ENCODE measurements at regions not wholly inside any gene's neighbourhood (a gene's known extent, or its start where the extent isn't known, plus 50 kb on each side); places are given as distances from the start of the nearest gene placed in this dataset.

DNA sequence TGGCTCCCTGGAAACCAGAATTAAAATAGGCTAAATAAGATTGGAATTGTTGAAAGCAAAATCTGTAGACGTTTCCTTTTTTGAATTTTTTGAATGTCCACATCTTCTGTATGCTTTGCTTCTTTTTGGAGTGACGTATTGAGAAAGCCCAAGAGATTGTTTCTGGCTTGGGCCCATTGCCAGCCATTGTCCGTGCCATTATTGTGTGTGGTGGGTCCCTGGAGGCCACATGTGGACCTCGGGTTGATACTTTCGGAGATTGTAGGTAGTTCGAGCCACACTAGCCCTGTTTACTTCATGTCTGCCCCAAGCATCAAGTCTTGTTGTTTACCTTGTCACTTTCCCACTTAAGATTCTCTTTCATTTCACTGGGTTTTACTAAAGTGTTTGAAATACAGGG lies 106.0 kb downstream of the PALM2AKAP2 start:
- no peak for DNase-seq

DNA sequence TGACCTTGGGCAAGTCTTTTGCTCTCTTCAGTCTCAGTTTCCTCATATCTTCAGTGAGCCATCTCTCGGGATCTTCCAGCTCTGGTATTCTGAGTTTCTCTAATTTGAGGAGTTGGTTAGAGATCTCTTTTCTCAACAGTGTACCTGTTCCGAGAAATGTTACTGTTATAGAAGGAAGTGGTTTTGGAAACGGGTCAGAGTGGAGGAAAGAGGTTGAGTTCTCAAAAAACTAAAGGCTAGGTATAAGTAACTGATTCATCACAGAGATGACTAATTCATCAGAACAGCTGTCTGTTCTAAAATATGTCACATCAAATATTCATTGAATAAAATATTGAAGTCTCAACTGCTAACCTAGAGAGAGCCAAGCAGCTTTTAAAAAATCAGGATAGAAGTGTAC lies 106.6 kb downstream of the PALM2AKAP2 start:
- DNase-seq = no peak

DNA sequence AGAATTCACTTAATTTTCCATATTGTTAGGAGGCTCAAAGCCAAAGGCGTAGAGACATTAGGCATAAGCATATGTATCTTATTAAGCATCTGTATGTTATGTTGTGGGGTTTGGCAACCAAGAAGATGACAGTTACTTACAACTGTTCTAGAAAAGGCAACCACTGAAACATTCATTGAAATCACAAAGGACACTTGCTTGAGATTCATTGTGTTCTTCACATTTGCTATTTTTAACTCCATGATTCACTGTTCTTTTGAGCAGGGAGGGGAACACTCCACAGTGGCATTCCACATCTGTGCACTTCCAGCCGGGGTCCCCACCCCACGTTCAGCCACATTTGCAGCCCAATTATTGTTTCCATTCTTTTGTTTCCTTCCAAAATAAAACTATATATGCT lies 107.1 kb downstream of the PALM2AKAP2 start:
- no peak for DNase-seq

DNA sequence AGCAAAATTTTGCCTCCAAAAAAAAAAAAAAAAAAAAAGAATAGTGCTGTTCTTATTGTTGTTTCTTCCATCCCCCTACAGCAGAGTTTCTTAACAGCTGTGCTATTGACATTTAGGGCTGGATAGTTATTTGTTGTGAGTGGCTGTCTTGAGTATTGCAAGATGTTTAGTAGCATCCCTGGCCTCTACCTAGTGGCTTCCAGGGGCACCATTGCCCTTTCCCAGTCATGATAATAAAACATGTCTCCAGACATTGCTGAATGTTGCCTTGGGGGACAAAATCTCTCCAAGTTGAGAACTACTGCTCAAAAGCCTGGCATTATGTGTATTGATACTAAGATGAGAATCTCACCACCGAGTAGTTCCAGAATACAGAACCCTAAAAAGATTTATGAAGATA lies 108.7 kb downstream of the PALM2AKAP2 start:
- DNase-seq = no peak

DNA sequence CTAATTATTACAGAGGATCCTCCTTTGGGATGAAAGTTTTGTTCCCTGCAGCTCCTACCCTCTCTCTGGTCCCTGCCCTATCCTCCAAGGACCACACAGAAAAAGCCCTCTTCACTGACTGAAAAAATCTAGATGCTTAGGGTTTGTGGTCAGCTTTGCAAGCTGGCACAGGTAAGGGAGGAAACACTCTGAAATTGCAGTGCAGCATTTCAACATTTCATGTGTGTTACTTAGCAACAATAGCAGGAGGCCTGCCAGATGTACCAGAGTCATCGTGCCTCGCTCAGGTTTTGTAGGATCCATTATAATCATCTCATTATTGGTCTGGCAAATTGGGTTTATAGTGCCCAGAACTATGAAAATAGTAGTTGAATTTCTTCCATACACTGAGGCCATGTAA lies 109.5 kb downstream of the PALM2AKAP2 start:
- no peak for DNase-seq

DNA sequence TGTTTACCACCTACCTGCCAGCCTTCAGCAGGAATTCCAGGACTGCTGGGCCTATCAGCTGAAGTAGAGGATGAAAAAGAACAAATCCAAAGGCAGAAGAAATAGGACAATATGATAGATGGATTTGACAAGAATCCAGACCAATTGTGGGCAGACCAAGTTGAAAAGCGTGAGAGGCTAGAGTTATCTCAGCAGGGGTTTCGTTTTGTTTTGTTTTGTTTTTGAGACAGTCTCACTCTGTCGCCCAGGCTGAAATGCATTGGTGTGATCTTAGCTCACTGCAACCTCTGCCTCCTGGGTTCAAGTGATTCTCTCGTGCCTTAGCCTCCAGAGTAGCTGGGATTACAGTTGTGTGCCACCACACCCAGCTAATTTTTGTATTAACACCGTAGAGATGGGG lies 113.2 kb downstream of the PALM2AKAP2 start:
- DNase-seq = no peak

DNA sequence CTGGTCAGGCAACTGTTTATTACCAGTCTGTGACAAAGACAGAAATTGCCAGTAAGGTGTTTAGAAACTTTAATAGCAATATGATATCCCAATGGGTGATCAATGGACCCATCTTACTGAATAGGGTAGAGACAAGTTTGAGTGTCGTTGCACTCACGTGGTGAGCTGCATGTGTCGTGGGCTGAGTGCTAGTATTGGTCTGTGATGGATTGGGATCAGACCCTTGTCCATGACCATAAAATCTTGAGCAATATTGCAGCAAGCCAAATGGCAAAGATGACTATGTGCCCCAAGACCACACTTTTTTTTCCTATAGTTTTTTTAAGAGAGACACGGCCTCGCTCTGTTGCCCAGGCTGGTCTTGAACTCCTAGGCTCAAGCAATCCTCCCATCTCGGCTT lies 114.5 kb downstream of the PALM2AKAP2 start:
- DNase-seq = no peak

DNA sequence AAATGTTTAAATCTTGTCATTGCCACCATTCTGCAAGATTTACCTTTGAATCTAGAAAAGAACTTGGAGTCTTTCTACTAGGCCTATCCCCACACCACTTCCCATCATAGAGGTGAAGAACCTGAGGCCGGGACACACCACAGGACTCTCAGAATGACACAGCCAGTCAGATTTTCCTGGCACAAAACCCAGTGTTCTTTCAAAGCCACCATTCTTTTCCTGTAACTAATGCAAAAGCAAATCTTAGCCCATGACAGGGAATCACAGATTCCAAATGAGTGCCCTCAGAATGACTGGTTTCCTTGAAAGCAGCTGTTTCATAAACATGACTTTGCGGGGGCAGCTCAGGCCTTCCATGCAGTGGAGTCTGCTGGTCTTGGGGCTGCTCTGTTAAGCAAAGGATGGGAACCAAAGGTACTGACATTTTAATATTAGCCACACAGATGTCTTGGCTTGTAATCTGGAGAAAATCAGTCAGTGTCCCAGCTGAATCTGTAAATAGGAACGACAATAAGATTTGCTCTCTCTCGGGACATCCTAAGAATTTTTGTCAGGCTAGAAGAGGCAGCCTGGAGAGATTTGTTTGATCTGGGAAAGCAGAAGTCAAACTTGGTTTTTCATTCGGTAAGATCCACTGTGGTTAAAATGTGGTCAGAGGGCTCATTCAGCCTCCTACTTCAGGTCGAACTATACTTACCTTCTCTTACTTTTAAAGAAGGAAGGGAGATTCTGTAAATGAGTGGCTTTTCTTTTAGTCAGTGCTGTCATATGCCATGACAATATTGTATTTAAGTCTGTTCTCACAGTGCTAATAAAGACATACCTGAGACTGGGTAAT lies 115.1 kb downstream of the PALM2AKAP2 start:
- no peak for DNase-seq

DNA sequence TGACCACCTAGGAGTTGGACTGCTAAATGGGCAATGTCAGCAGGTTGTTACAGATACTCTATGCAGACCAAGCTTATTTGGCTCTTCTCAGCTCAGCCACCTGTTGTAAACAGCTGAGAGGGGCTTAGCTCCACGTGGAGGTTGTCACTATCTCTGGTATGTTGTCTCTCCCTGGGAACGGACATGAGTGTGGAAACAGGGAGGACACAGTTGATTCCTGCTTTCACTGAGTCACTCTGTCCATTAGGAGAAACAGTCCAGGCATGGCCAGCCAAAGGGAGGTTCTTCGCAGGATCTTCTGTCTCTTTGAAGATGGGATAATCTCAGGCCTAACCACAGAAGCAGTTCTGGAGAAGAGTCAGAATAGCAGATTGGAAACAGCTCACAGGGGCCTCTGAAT lies 121.2 kb downstream of the PALM2AKAP2 start:
- DNase-seq = no peak

DNA sequence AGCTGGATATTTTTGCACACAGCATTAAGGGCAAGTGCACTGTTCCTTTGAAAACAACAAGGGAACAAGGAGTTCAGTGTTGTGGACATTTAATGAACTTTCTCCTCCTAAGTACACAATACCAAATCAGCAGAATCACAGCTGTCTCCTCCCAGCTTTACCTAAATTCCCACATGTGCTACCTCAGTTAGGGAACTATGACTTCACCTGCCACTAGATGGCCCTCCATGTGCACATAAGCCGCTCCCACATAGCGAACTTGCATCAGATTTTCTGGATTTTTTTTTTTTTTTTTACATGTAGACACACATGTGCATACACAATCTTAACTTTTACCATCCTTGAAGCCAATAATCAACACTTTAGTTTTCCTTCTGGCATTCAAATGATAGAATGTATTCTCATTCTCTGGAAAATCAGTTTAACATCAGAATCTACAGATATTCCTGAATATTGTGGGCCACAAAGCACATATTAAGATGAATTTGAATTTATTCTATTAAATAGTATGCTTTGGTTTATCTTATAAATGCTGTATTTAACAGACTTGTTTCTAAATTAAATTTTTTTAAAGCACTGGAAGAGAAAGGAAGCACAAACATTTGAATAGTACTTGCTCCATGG lies 123.6 kb downstream of the PALM2AKAP2 start:
- DNase-seq = no peak

DNA sequence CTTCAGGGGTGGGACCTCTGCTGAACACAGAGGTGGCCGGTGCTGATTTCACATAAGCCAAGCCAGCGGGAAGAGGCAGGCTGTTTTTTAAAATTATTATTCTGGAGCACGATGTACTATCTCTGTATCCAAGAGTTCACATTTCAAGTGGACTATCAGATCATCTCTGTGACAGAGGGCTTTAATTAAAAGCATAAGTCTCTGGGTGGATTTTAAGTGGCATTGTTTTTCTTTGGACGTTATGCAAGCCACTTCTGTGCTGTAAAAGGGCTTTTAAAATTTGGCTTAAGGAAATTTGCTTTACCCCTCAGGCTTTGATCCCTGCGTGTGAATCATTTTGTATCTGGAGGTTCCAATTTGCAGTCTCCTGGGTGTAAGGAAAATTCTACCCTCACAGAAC lies 124.7 kb downstream of the PALM2AKAP2 start:
- DNase-seq = no peak

DNA sequence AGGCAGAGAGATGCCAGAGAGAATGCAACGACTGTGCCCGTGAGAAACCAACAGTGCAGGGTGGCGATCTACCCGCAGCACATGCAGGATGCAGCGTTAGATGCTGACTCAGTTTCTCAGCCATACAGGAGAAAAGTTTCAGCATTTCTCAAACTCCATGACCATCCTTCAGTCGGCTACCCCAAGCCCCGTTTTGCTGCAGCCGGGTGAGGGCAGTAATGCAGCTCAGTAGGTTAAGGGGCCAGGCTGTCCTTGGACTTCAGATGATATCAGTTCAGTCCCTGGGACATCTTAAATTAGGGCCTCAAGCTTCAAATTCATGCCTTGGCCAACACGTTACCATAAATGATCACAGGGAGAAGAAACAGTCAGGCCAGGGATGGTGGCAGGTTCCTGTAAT lies 125.5 kb downstream of the PALM2AKAP2 start:
- DNase-seq = no peak

DNA sequence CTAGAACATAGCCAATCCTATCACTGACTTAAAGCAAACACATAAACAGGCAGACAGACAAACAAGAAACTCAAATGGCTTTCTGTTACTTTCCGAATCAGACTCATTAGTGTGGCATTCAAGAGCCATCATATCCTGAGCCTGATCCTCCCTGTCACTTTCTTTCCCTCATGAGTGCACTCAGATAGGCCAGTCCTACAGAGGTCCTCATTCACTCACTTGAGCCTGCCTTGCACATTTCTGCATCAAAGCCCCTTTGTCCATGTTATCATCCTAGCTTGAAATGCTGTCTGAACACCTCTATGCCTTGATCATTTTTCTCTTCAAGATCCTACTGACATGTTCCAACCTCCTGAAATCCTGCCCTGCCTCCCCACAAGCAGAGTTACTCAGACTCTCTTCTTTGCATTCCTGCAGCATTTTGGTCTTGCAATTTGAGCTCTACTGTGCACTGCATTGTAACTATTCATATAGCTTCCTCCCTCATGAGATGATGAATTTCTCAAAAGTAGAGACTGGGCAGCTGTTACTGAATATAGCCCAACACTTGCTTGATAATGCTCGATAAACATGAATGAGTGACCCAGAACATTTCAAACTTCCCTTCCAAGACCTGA lies 126.9 kb downstream of the PALM2AKAP2 start:
- no peak for DNase-seq

DNA sequence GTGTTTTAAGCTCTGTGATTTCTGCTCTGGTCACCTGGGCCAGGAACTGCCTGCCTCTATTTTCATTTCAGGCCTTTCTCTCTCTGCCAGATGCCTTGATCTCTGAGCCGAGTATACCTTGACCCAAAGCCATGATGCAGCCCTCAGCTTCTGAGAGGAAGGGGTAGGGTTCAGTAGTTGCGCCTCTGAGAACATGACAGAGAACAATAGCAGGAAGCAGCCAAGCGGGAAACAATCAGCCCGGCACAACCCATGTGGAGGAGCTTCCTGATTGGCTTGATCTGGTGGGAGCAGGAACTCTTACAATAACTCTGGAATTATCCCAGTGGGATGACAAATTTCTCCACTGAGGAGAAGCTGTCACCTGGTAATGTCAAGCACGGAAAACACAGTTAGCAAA lies 127.4 kb downstream of the PALM2AKAP2 start:
- DNase-seq = no peak

DNA sequence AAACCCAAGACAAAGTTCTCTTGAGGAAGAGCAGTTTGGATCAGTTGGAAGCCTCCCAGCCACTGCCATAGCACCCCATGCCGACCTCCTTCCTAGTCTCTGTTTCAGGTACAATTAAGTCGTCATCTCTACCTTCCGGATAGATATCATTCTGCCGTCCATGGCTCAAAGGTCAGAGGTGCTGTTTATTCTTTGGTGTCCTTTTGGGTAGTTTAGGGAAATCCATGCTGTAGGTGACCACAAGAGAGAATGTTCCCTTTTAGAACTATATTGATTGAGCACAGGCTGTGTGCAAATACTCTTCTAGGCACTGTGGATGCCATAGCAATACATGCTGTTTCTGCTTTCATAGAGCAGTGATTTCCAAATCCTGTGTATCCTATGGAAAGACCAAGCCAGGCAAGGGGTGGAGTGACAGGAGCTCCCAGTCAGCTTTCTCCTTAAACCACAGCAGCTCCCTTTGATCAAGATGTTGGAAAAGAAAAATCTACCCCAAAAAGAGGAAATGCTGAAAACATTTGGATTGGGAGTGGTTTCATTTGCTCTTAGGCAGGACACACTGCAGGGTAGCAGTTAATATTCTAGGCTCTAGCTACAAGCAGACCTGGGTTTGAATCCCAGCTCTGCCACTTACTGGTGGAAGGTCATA lies 127.9 kb downstream of the PALM2AKAP2 start:
- no peak for DNase-seq

DNA sequence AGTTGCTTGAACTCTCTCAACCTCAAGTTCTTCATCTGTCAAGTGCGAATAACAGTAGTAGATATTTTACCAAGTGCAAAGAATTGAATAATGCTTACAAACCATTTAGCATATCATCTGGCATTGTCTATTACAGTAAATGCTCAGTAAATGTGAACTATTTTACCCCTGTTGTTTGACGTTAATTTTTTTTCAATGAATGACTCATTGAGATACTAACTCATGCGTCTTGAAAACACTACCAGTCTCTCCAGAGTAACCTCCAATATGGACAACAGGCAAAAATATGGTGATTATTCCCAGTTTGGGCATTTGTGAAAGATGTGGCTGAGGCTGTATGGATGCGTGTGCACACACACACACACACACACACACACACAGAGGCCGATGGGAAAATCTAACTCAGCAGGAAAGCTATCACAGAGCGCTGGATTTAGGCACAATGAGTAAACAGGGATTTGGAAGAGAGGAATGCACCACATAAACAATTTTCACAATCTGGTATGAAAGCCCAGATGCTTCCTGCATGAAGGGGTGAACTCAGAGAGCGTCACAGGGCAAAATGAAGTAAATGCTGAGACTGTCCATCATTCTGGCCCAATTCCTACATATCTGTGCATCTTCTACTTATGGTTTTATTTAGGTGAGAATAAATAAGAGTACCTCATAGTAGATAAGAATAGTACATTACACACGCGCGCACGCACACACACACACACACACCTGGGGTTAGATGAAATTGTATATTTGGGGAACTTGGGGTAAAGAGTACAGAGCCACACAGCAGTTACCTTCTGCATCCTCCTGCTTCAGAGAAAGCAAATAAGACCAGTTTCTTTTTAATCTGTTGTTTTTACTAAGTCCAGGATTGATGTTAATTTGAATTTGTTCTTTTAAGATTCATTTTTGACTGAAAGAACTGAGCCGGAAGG lies 128.7 kb downstream of the PALM2AKAP2 start:
- no peak for DNase-seq

DNA sequence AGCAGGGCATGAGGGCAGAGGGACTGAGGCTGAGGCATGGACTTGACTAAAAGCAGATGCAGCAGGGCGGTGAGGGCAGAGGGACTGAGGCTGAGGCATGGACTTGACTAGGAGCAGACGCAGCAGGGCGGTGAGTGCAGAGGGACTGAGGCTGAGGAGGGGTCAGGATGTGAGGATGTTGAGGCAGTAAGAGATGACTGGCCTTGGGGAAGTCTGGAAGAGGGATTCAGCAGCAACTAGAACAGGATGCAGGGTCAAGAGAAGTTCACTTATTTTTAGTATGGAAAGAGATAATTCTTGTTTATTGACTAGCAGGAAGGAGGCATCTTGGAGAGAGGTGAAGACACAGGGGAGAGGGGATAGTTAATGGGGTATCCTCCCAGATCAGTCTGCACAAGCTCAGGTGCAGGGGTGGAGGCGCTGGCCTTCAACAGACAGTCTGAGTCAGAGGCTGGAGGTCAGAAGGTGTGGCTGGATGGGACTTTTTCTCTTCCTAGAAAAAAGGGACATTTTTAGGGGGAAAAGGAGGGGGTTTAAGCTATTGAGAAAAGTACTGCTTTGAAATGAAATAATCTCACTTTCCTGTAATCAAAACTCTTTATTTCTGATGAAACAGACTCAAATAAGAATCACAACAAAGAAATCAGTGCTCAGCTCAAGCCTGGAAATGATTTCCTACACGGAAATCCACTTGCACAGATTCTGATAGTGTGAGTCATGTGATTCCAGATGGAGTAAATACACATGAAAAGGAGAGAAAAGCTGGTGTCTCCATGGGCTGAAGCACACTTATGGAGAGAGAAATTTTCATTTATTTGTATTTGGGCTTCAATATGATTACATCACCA lies 130.9 kb downstream of the PALM2AKAP2 start:
- DNase-seq = no peak

DNA sequence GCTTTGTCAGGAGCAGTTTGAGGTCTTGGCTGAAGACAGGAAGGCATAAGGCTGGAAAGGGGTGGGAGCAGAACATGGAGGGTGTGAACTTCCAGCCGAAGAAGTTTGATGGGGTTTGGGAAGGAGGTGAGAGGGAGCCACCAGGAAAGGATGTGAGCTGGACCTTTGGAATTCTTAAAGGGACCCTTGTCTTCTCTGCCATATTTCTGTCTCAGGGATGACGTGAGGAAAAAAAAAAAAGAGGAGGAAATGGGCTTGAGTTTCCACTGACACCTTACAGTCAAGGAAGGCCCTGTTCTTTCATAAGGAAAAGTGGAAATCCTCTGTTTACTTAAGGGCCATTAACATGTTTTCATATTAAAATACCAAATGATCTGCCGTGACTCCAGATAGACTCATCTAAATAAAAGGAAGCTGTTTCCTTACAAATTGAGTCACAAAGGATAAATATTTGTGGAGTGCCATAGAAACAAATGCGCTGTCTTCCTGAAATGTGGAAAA lies 132.1 kb downstream of the PALM2AKAP2 start:
- DNase-seq = no peak

DNA sequence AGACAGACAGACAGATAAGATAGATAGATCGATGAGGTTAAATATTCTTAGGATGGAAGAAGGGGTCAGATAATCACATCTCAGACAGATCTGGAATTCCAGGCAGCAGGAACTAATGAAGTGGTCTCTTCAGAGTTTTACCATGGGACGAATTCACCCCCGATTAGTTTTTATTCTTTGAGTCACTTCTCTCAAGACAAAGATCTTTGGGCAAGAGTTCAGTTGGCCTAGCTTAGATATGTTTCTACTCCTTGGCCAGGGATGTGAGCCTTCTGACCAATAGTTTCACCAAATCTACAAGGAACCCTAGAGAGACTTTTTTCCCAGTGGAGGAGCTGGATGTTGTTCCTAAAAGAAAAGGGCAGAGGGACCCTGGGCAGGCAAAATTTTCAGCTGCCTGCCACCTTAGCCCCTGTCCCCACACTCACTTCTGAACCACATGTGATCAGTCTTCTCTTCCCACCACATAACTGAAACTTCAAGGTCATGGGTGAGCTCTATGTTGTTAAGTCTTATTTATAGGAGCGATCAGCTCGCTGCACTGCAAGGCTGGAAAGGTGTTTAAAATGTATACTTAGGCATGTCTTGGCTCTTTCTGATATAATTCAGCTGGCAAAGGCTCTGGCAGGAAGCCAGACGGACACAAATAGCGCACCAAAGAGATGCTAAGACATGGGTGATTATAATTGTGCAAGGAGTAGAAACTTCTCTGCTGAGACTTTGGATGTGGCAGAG lies 132.9 kb downstream of the PALM2AKAP2 start:
- DNase-seq = no peak

DNA sequence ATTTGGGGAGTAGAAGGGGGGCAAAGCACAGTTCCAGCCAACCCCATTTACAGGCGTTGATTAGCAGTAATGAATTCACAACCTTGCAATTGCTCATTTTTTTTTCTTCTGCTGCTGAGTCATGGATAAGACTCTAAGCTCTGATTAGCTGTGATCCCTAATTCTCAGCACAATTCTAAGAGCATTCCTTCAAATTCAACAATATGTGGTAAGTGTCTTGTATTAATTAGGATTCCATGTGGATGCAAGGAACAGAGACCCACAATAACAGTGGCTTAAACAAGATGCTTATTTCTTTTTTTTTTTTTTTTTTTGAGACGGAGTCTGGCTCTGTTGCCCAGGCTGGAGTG lies 133.4 kb downstream of the PALM2AKAP2 start:
- DNase-seq = no peak
